ENCODE measurements at regions not wholly inside any gene's neighbourhood (a gene's known extent, or its start where the extent isn't known, plus 50 kb on each side); places are given as distances from the start of the nearest gene placed in this dataset.
"Not testable (repeated sequence)": the region's sequence is repeated elsewhere in the genome, so short reads cannot be mapped to it uniquely, and the experiment has no call there.

- TF ChIP-seq, protein P1, sequence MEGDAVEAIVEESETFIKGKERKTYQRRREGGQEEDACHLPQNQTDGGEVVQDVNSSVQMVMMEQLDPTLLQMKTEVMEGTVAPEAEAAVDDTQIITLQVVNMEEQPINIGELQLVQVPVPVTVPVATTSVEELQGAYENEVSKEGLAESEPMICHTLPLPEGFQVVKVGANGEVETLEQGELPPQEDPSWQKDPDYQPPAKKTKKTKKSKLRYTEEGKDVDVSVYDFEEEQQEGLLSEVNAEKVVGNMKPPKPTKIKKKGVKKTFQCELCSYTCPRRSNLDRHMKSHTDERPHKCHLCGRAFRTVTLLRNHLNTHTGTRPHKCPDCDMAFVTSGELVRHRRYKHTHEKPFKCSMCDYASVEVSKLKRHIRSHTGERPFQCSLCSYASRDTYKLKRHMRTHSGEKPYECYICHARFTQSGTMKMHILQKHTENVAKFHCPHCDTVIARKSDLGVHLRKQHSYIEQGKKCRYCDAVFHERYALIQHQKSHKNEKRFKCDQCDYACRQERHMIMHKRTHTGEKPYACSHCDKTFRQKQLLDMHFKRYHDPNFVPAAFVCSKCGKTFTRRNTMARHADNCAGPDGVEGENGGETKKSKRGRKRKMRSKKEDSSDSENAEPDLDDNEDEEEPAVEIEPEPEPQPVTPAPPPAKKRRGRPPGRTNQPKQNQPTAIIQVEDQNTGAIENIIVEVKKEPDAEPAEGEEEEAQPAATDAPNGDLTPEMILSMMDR (conservative IDR thresholded peaks at IDR 0.05 in 1 of 2, IDR thresholded peaks at IDR 0.05 in 1 of 2; ENCODE audit: extremely low read depth in 1 of 2, insufficient read depth in 1 of 2, low read depth in 1 of 2, low read length in 2 of 2): not testable (repeated sequence)
- not testable (repeated sequence) for TF ChIP-seq EZH2 (IDR thresholded peaks at IDR 0.05; ENCODE audit: borderline replicate concordance, low read length)
These were observed 166.1 kb upstream of the CNTNAP5 start for GRCh38 chr2:123859031-123859430.
